GM21576 (cell line): ENCODE measurements at regions not wholly inside any gene's neighbourhood (a gene's known extent, or its start where the extent isn't known, plus 50 kb on each side); places are given as distances from the start of the nearest gene placed in this dataset.

Experiments
- ATAC-seq: cut with Tn5 transposase; IDR thresholded peaks from one replicate; pipeline ENCODE4 v1.9.1; 2021; ENCODE audit warnings: mild to moderate bottlenecking, moderate library complexity; ENCODE audit not compliant: unreplicated experiment

GRCh38 chr1:193569096-193569982 lies 382.9 kb upstream of the B3GALT2 start:
- no peak for ATAC-seq

DNA sequence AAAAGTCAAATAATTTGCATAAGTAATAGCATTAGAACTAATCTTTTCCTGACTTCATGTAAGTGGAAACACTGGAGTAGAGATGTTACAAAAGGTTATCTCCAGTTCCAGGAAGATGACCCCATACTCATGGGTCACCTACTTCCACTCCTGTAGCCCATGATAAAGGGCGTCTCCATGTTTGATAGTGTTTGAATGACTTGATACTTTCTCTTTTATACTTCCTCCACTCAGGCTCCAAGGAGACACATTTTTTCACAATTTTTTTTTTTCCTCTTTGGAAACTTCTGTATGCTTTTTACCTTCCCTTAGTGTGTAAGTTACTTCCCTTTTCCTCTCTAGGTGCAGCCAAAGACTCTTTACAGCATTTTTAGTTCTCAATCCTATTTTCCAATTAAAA lies 382.1 kb upstream of the B3GALT2 start:
- no peak for ATAC-seq

- ATAC-seq = no peak
Measured at GRCh38 chr1:193567937-193568336, 381.5 kb upstream of the B3GALT2 start.

GRCh38 chr1:193566735-193567134 lies 380.3 kb upstream of the B3GALT2 start:
- ATAC-seq = no peak

GRCh38 chr1:193565971-193566577 lies 379.7 kb upstream of the B3GALT2 start:
- ATAC-seq = no peak

GRCh38 chr1:193562121-193562520 lies 375.7 kb upstream of the B3GALT2 start:
- no peak for ATAC-seq

GRCh38 chr1:193558491-193559028 lies 372.1 kb upstream of the B3GALT2 start:
- ATAC-seq = no peak

GRCh38 chr1:193555662-193556441 lies 369.4 kb upstream of the B3GALT2 start:
- no peak for ATAC-seq

GRCh38 chr1:193553564-193553963 lies 367.2 kb upstream of the B3GALT2 start:
- no peak for ATAC-seq

- ATAC-seq = no peak
Measured at GRCh38 chr1:193552274-193552673, 365.9 kb upstream of the B3GALT2 start.

DNA sequence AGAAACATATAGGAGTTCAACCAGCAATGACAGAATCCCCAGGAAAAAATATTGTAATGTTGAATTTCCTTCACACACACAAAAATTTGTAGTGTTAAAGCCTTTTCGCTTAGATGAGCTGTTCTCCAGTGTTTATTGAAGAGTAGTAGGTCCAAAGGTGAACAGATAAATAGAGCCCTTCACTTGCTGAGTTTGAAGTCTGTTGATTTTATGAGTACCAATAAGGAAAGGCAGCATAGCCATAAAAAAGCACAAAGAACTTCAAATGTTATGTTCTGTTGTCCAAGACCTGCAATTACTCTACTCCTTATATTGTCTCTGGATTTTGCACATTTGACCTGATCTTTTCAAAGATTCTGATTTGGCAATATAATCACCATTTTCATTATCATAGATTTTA lies 362.7 kb upstream of the B3GALT2 start:
- no peak for ATAC-seq

GRCh38 chr1:193545171-193545570 lies 358.8 kb upstream of the B3GALT2 start:
- ATAC-seq = no peak

DNA sequence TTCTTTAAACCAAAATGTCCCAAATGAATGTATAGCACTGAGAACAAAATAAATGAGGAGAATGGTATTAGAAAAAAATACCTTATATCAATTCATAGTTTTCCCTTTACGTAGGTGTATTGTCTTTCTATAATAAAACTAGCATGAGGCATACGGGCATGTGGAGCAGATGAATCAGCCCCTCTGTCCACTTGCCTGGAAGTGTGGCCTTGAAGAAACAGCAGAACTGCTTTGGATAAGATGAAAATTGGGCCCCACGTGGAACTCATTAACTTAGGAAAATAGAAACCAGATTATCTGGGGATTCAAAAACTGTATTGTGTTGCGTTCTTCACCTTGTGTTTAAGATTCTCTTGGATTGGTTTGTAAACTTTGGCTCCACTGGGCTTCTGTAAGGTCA lies 356.8 kb upstream of the B3GALT2 start:
- ATAC-seq = no peak

DNA sequence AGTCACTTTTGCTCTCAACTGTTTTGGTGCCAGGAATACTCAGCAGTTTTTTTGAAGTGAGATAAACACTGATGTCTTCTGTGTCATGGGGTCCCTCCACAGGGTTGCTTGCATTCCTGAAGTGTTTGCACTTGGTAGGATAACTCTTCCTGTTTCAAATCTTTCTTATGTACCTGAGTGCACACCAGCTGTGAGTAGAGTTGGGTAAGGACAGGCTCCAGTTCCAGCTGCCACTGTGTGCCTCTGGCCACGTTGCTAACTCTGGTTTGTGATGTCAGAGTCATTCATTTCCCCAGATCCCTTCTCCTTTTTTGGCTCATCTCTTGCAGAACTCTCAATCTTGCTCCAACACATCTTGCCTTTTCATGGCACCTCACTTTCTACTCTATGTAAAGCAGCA lies 356.3 kb upstream of the B3GALT2 start:
- no peak for ATAC-seq

GRCh38 chr1:193540511-193540910 lies 354.1 kb upstream of the B3GALT2 start:
- ATAC-seq = peak; percentile 1

DNA sequence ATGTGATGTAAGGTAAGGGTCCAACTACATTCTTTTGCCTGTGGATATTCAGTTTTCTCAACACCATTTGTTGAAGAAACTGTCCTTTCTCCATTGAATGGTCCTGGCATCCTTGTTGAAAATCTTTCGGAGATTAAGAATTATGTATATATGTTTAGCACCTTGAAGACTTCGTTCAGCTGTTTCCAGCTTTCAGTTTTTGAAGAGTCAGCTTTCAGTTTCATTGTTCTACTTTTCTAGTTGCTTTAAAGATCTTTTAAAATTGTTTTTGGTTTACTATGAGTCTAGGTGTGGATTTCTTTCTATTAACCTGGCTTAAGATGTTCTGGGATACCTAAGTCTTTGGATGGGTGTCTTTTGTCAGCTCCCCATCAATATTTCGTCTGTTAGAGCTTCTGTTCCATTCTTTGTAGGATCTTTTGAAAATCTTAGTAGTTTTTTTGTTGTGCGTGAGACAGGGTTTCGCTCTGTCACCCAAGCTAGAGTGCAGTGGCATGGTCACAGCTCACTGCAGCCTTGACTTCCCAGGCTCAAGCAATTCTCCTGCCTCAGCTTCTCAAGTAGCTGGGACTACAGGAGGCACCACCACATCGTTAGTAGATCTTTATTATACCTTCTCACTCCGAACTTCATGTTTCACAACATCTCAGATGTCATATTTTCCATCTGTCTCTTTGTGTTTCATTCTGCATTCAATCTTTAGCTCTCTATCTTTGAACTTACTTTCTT lies 353.5 kb upstream of the B3GALT2 start:
- peak; percentile 50 for ATAC-seq

DNA sequence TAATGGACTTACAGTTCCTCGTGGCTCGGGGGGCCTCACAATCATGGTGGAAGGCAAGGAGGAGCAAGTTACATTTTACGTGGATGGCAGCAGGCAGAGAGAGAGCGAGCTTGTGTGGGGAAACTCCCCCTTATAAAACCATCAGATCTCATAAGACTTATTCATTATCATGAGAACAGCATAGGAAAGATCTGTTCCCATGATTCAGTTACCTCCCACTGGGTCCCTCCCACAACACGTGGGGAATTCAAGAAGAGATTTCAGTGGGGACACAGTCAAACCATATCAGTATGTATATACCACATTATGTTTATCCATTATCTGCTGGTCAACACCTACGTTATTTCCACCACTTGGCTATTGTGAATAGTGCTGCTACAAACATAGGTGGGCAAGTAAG lies 352.3 kb upstream of the B3GALT2 start:
- no peak for ATAC-seq

DNA sequence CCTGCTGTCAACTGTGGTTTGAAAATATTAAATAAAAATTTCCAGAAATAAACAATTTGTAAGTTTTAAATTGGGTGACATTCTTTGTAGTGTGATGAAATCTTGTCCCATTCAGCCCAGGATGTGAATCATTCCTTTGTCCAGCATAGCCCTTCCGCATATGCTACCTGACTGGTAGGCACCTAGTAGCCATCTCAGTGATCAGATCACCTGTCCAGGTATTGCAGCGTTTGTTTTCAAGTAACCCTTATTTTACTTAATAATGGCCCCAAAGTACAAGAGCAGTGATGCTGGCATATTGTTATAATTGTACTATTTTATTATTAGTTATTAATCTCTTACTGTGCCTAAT lies 351.6 kb upstream of the B3GALT2 start:
- peak; percentile 0 for ATAC-seq

DNA sequence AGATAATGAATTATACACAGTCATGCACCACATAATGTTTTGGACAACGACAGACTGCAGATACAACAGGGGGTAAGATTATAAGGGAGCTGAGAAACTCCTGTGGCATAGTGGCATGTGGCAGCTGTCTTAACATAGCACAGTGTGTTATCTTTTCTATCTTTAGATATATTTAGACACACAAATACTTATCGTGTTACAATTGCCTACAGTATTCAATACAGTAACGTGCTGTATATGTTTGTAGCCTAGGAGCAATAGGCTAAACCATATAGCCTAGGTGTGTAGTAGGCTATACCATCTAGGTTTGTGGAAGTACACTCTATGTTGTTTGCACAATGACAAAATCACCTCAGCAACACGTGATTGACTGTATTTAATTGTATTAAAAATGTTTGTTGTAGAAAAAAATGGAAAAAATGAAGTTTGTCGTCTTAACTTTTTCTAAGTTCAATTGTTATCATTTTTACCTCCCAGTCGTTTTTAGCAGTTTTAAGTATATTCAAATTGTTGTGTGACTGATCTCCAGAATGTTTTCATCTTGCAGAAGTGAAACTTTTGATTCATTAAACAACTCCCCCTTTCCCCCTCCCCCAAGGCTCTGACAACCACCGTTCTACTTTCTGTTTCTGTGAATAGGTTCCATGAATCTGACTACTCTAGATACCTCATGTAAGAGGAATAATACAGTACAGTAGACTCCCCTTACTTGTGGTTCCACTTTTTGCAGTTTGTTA lies 351.0 kb upstream of the B3GALT2 start:
- peak; percentile 87 for ATAC-seq

DNA sequence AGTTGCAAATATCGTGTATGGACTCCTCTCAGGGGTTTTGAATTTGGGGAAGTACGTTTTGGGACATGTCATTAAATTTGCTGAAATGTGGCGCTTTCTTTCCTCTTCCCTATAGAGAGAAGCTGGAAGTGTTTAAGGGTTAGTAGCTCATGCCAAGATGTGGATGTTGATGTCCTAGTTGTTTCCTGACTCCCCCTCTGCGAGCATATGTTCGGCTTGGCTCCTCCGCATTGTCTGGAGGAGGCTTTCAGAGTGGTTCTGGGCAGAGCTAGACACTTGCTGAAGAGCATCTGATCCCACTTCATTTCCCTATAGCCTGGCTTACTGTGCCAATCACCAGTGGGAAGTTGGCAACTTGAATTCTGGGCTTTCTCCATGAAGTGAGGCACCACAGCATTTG lies 347.4 kb upstream of the B3GALT2 start:
- ATAC-seq = no peak
